ENCODE measurements at regions not wholly inside any gene's neighbourhood (a gene's known extent, or its start where the extent isn't known, plus 50 kb on each side); places are given as distances from the start of the nearest gene placed in this dataset.

DNA sequence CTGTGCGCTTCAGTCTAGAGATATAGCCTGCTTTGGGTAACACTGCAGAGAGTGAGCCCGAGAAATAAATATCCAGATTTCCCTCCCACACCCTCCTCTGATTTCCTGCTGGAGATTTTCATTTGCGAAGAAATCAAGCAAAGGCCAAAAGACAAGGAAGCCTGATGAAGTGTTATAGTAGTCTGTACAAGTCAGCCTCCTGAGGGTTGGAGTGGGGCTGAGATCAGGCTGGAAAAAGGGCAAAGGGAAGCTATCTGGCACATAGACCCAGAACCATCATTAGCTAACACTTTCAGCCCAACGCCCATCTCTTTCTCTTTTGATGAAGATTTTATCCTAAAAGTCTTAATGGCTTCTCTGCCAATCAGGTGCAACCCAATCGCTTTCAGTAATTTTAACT lies 154.6 kb upstream of the SLC44A1 start (continued):
- no peak for TF ChIP-seq SMARCA4 (IDR thresholded peaks at IDR 0.05)
- TF ChIP-seq PTTG1 (tag; IDR thresholded peaks at IDR 0.05; ENCODE audit: low read depth) = no peak
- no peak for TF ChIP-seq TSC22D4 (tag; IDR thresholded peaks at IDR 0.05)
- TF ChIP-seq CAMTA2 (CRISPR knock-in tag; conservative IDR thresholded peaks at IDR 0.05) = no peak

DNA sequence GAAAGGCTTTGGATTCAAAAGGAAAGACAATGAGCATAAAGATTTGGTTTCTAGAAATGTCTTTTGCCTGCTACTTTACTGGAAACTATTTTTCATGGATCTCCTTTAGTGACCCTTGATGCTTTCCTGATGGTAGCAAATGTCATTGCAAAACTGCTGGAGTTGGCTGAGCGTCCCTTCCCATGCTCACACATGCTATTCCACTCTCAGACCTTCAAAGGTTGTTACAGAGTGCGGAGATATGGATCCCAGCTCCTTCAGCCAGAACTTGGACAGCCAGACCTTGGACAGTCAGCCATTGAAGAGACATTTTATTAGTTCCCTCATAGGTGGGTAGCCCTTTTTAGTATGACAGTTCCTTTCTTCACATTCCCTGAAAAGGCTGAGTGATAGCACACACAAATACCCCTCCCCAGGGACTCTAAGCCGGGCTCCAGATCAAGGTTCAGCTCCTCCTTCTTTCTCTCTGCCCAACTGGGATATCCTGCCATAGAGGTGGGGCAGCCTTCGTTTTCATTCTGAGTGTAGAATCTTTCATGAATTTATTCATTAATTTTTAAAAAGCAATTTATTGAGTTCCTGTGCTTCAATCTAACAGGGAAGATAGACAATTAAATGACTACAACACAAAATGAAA lies 153.3 kb upstream of the SLC44A1 start:
- ChIA-PET POLR2A (no interaction called here), CTCF (ENCODE audit: low intra/inter-chr PET ratio) (no interaction called here)
- 0% methylated on average over 4 of the region's 4 CpGs for WGBS (ENCODE audit: insufficient coverage, low coverage, missing lambda C conversion rate)
- Histone ChIP-seq H3K9me1 (ENCODE audit: control insufficient read depth, insufficient read depth, low read length) (no peaks in the 10 kb centered on the region), H3K4me1 (replicated peaks in 1 of 2; ENCODE audit: control insufficient read depth in 2 of 2, insufficient read depth in 2 of 2, low read length in 2 of 2) (no peaks in the 10 kb centered on the region), H4K20me1 (replicated peaks; ENCODE audit: control insufficient read depth, insufficient read depth, low read length) (no peaks in the 10 kb centered on the region), H2AFZ (ENCODE audit: low read depth, low read length) (no peak overlapping the region), H3K27ac (ENCODE audit: extremely low read depth, low read depth, low read length) (no peak overlapping the region), H3K4me2 (ENCODE audit: insufficient read depth, low read length) (no peak overlapping the region), H3K36me3 (ENCODE audit: control insufficient read depth, insufficient read depth, low read length) (no peaks in the 10 kb centered on the region), H3K79me2 (ENCODE audit: control insufficient read depth, insufficient read depth, low read length) (no peaks in the 10 kb centered on the region), H3K27me3 (ENCODE audit: control insufficient read depth in 2 of 2, insufficient read depth in 2 of 2, low read length in 2 of 2) (no peaks in the 10 kb centered on the region; a peak in 1 of 5 replicates), H3K9ac (ENCODE audit: insufficient read depth in 1 of 2, low read depth in 2 of 2, low read length in 2 of 2) (no peak overlapping the region), H3K9me3 (replicated peaks; ENCODE audit: control insufficient read depth, insufficient read depth, low read depth, low read length) (no peaks in the 10 kb centered on the region), H3K4me3 (no peak overlapping the region)
- no TSS peak for BruUV-seq (replicated peaks)
- intact Hi-C loops (cut with micrococcal nuclease) (no loop called here), in situ Hi-C loops (cut with MboI) (no loop called here)
- DNase-seq (ENCODE audit: extremely low read depth in 1 of 4, low spot score in 3 of 4) (no peak), ATAC-seq (no peak), FAIRE-seq (no peak)
- TF ChIP-seq SRF (CRISPR knock-in tag; IDR thresholded peaks at IDR 0.05) = no peak
- TF ChIP-seq NCOA6 (IDR thresholded peaks at IDR 0.05) = no peak
- TF ChIP-seq NCOR1 (IDR thresholded peaks at IDR 0.05) = no peak
- TF ChIP-seq NCOA4 (IDR thresholded peaks at IDR 0.05; ENCODE audit: partially characterized antibody) = no peak
- no peak for TF ChIP-seq ARNT (IDR thresholded peaks at IDR 0.05)
- TF ChIP-seq, protein P1, sequence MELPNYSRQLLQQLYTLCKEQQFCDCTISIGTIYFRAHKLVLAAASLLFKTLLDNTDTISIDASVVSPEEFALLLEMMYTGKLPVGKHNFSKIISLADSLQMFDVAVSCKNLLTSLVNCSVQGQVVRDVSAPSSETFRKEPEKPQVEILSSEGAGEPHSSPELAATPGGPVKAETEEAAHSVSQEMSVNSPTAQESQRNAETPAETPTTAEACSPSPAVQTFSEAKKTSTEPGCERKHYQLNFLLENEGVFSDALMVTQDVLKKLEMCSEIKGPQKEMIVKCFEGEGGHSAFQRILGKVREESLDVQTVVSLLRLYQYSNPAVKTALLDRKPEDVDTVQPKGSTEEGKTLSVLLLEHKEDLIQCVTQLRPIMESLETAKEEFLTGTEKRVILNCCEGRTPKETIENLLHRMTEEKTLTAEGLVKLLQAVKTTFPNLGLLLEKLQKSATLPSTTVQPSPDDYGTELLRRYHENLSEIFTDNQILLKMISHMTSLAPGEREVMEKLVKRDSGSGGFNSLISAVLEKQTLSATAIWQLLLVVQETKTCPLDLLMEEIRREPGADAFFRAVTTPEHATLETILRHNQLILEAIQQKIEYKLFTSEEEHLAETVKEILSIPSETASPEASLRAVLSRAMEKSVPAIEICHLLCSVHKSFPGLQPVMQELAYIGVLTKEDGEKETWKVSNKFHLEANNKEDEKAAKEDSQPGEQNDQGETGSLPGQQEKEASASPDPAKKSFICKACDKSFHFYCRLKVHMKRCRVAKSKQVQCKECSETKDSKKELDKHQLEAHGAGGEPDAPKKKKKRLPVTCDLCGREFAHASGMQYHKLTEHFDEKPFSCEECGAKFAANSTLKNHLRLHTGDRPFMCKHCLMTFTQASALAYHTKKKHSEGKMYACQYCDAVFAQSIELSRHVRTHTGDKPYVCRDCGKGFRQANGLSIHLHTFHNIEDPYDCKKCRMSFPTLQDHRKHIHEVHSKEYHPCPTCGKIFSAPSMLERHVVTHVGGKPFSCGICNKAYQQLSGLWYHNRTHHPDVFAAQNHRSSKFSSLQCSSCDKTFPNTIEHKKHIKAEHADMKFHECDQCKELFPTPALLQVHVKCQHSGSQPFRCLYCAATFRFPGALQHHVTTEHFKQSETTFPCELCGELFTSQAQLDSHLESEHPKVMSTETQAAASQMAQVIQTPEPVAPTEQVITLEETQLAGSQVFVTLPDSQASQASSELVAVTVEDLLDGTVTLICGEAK (IDR thresholded peaks at IDR 0.05) = no peak
- TF ChIP-seq, protein P1 (CRISPR knock-in tag; IDR thresholded peaks at IDR 0.05) = no peak
- TF ChIP-seq, protein P2, sequence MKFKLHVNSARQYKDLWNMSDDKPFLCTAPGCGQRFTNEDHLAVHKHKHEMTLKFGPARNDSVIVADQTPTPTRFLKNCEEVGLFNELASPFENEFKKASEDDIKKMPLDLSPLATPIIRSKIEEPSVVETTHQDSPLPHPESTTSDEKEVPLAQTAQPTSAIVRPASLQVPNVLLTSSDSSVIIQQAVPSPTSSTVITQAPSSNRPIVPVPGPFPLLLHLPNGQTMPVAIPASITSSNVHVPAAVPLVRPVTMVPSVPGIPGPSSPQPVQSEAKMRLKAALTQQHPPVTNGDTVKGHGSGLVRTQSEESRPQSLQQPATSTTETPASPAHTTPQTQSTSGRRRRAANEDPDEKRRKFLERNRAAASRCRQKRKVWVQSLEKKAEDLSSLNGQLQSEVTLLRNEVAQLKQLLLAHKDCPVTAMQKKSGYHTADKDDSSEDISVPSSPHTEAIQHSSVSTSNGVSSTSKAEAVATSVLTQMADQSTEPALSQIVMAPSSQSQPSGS (CRISPR knock-in tag; IDR thresholded peaks at IDR 0.05) = no peak
- TF ChIP-seq KDM2B (CRISPR knock-in tag; IDR thresholded peaks at IDR 0.05) = no peak
- no peak for TF ChIP-seq MTA2 (IDR thresholded peaks at IDR 0.05; ENCODE audit: low read depth)

All from K562 (cell line).